ENCODE measurements at regions not wholly inside any gene's neighbourhood (a gene's known extent, or its start where the extent isn't known, plus 50 kb on each side); places are given as distances from the start of the nearest gene placed in this dataset.

- Histone ChIP-seq H3K4me1 (ENCODE audit: control insufficient read depth, low read length) (no peaks in the 10 kb centered on the region), H3K9me3 (ENCODE audit: control insufficient read depth, insufficient read depth, low read length) (no peaks in the 10 kb centered on the region; the same call in 1 of the 2 replicates), H3K4me3 (ENCODE audit: low read length) (no peak overlapping the region), H3K4me2 (ENCODE audit: low read length) (no peak overlapping the region), H3K79me2 (ENCODE audit: control insufficient read depth, low read length) (no peaks in the 10 kb centered on the region), H3K27ac (ENCODE audit: low read depth, low read length) (no peak overlapping the region), H3K36me3 (ENCODE audit: control insufficient read depth, low read length) (no peaks in the 10 kb centered on the region), H3F3A (ENCODE audit: control insufficient read depth, insufficient read depth) (no peaks in the 10 kb centered on the region), H3K27me3 (ENCODE audit: control insufficient read depth, low read length) (no peaks in the 10 kb centered on the region), H3K9me2 (replicated peaks; ENCODE audit: control insufficient read depth, low read length) (no peaks in the 10 kb centered on the region), H4K20me1 (ENCODE audit: control insufficient read depth, insufficient read depth, low read depth, low read length) (no peaks in the 10 kb centered on the region)
- TF ChIP-seq CTCF (IDR thresholded peaks at IDR 0.05; ENCODE audit: low read depth, low read length, poor library complexity, severe bottlenecking) (no peak), EZH2phosphoT487 (IDR thresholded peaks at IDR 0.05; ENCODE audit: borderline replicate concordance, low read length) (no peak)
Observed at GRCh38 chr18:78801011-78801410, 178.6 kb upstream of the SALL3 start.

GRCh38 chr18:78803104-78803503 lies 176.5 kb upstream of the SALL3 start:
- Histone ChIP-seq H3K9me2 (replicated peaks; ENCODE audit: control insufficient read depth, low read length) (no peaks in the 10 kb centered on the region), H3K4me3 (ENCODE audit: low read length) (no peak overlapping the region), H3F3A (ENCODE audit: control insufficient read depth, insufficient read depth) (no peaks in the 10 kb centered on the region), H3K36me3 (ENCODE audit: control insufficient read depth, low read length) (no peaks in the 10 kb centered on the region), H3K27me3 (ENCODE audit: control insufficient read depth, low read length) (no peaks in the 10 kb centered on the region), H3K4me1 (ENCODE audit: control insufficient read depth, low read length) (no peaks in the 10 kb centered on the region), H3K79me2 (ENCODE audit: control insufficient read depth, low read length) (no peaks in the 10 kb centered on the region), H3K9me3 (ENCODE audit: control insufficient read depth, insufficient read depth, low read length) (no peaks in the 10 kb centered on the region; the same call in 1 of the 2 replicates), H3K4me2 (ENCODE audit: low read length) (no peak overlapping the region), H3K27ac (ENCODE audit: low read depth, low read length) (no peak overlapping the region), H4K20me1 (ENCODE audit: control insufficient read depth, insufficient read depth, low read depth, low read length) (no peaks in the 10 kb centered on the region)
- TF ChIP-seq EZH2phosphoT487 (IDR thresholded peaks at IDR 0.05; ENCODE audit: borderline replicate concordance, low read length) (no peak), CTCF (IDR thresholded peaks at IDR 0.05; ENCODE audit: low read depth, low read length, poor library complexity, severe bottlenecking) (no peak)

- H3K4me2 ChIP-seq (ENCODE audit: low read length): no peak overlapping the region
- no peaks in the 10 kb centered on the region for H3F3A ChIP-seq (ENCODE audit: control insufficient read depth, insufficient read depth)
- H3K4me1 ChIP-seq (ENCODE audit: control insufficient read depth, low read length): no peaks in the 10 kb centered on the region
- no peak overlapping the region for H3K4me3 ChIP-seq (ENCODE audit: low read length)
- no peak for TF ChIP-seq EZH2phosphoT487 (IDR thresholded peaks at IDR 0.05; ENCODE audit: borderline replicate concordance, low read length)
- TF ChIP-seq CTCF (IDR thresholded peaks at IDR 0.05; ENCODE audit: low read depth, low read length, poor library complexity, severe bottlenecking): no peak
- no peak overlapping the region for H3K27ac ChIP-seq (ENCODE audit: low read depth, low read length)
- no peaks in the 10 kb centered on the region for H3K79me2 ChIP-seq (ENCODE audit: control insufficient read depth, low read length)
- no peaks in the 10 kb centered on the region for H3K9me2 ChIP-seq (replicated peaks; ENCODE audit: control insufficient read depth, low read length)
- no peaks in the 10 kb centered on the region for H3K36me3 ChIP-seq (ENCODE audit: control insufficient read depth, low read length)
- no peaks in the 10 kb centered on the region for H4K20me1 ChIP-seq (ENCODE audit: control insufficient read depth, insufficient read depth, low read depth, low read length)
- no peaks in the 10 kb centered on the region; the same call in 1 of the 2 replicates for H3K9me3 ChIP-seq (ENCODE audit: control insufficient read depth, insufficient read depth, low read length)
- H3K27me3 ChIP-seq (ENCODE audit: control insufficient read depth, low read length): no peaks in the 10 kb centered on the region
Observed at GRCh38 chr18:78804206-78805030, 175.2 kb upstream of the SALL3 start.
